ENCODE measurements at regions not wholly inside any gene's neighbourhood (a gene's known extent, or its start where the extent isn't known, plus 50 kb on each side); places are given as distances from the start of the nearest gene placed in this dataset.

- ATAC-seq (no peak), DNase-seq (no peak)
- H3K27me3 Mint-ChIP-seq = peaks cover 24% of the 10 kb centered on the region
- H3K4me3 Mint-ChIP-seq = no peak overlapping the region
- H3K27ac Mint-ChIP-seq = no peak overlapping the region
- H3K9me3 ChIP-seq (ENCODE audit: control insufficient read depth, low read length, poor library complexity, severe bottlenecking) = no peaks in the 10 kb centered on the region
- H3K4me1 Mint-ChIP-seq = no peaks in the 10 kb centered on the region
- no peaks in the 10 kb centered on the region for H3K36me3 Mint-ChIP-seq (ENCODE audit: low read depth)
These were observed 86.9 kb upstream of the MAP1B start for GRCh38 chr5:72020161-72020983.

GRCh38 chr5:72021651-72022357 is 85.5 kb upstream of the MAP1B start:
- Mint-ChIP-seq H3K27me3 (peaks cover 24% of the 10 kb centered on the region), H3K4me1 (no peaks in the 10 kb centered on the region), H3K36me3 (ENCODE audit: low read depth) (no peaks in the 10 kb centered on the region), H3K4me3 (no peak overlapping the region), H3K27ac (no peak overlapping the region)
- ATAC-seq (no peak), DNase-seq (no peak)
- no peaks in the 10 kb centered on the region for H3K9me3 ChIP-seq (ENCODE audit: control insufficient read depth, low read length, poor library complexity, severe bottlenecking)

DNA sequence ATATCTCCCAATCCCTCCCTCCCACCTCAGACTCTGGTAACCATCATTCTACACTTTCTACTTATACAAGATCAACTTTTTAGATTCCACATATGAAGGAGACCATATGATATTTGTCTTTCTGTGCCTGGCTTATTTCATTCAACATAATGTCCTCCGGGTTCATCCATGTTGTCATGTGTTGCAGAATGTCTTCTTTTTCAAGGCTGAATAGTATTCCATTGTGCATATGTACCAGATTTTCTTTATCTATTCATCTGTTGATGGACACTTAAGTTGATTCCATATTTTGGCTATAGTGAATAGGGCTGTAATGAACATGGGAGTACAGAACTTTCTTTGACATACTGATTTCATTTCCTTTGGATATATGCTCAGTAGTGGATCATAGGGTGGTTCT is 78.9 kb upstream of the MAP1B start:
- H3K27me3 Mint-ChIP-seq = peaks cover 8% of the 10 kb centered on the region
- no peaks in the 10 kb centered on the region for H3K4me1 Mint-ChIP-seq
- no peak overlapping the region for H3K27ac Mint-ChIP-seq
- no peaks in the 10 kb centered on the region for H3K36me3 Mint-ChIP-seq (ENCODE audit: low read depth)
- DNase-seq (no peak), ATAC-seq (no peak)
- no peaks in the 10 kb centered on the region for H3K9me3 ChIP-seq (ENCODE audit: control insufficient read depth, low read length, poor library complexity, severe bottlenecking)
- no peak overlapping the region for H3K4me3 Mint-ChIP-seq

DNA sequence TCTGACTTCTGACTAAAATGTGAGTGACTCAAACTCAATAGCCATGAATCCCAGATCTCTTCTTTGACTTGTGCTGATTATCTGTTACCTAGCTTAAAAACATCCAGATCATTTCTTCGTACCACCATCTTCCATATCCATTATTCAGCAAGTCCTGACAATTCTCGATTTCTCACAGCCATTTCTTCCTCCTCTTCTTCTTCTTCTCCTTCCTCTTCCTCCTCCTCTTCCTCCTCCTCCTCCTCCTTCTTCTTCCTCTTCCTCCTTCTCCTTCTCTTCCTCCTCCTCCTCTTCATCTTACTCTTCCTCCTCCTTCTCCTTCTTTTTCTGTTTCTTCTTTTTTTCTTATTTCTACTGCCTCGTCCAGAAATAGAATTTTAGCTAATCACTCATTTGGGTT is 77.0 kb upstream of the MAP1B start:
- peaks cover 10% of the 10 kb centered on the region for H3K27me3 Mint-ChIP-seq
- no peaks in the 10 kb centered on the region for H3K4me1 Mint-ChIP-seq
- no peak overlapping the region for H3K27ac Mint-ChIP-seq
- DNase-seq = no peak
- no peak overlapping the region for H3K4me3 Mint-ChIP-seq
- no peak for ATAC-seq
- H3K36me3 Mint-ChIP-seq (ENCODE audit: low read depth) = no peaks in the 10 kb centered on the region
- H3K9me3 ChIP-seq (ENCODE audit: control insufficient read depth, low read length, poor library complexity, severe bottlenecking) = no peaks in the 10 kb centered on the region

DNA sequence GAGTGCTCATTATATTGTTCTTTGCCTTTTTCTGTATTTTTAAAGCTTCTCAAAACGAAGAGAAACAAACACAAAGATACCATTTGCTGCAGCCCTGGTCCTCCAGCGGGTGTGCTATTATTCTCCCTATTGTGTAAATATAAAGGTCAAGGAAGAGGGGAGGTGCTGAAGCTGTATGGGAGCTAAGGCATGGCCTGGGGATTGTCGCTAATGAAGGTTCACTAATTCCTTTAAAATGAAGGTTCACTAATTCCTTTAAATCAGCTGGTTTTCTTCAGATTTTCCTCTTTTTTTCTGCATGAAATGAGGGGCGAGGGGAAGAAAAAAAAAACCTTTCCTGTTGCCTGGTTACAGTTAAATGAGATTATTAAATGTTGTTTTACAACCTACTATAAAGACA is 74.5 kb upstream of the MAP1B start:
- Mint-ChIP-seq H3K27ac (no peak overlapping the region), H3K4me1 (peaks cover 3% of the 10 kb centered on the region), H3K27me3 (peaks cover 31% of the 10 kb centered on the region), H3K4me3 (no peak overlapping the region), H3K36me3 (ENCODE audit: low read depth) (no peaks in the 10 kb centered on the region)
- ATAC-seq (no peak), DNase-seq (no peak)
- H3K9me3 ChIP-seq (ENCODE audit: control insufficient read depth, low read length, poor library complexity, severe bottlenecking) = no peaks in the 10 kb centered on the region

GRCh38 chr5:72034770-72035169 is 72.5 kb upstream of the MAP1B start:
- no peak for ATAC-seq
- H3K27me3 Mint-ChIP-seq = peaks cover 34% of the 10 kb centered on the region
- no peak overlapping the region for H3K4me3 Mint-ChIP-seq
- no peak overlapping the region for H3K27ac Mint-ChIP-seq
- H3K4me1 Mint-ChIP-seq = peaks cover 3% of the 10 kb centered on the region
- no peaks in the 10 kb centered on the region for H3K9me3 ChIP-seq (ENCODE audit: control insufficient read depth, low read length, poor library complexity, severe bottlenecking)
- no peak for DNase-seq
- peaks cover 2% of the 10 kb centered on the region for H3K36me3 Mint-ChIP-seq (ENCODE audit: low read depth)

- peaks cover 3% of the 10 kb centered on the region for H3K4me1 Mint-ChIP-seq
- H3K27me3 Mint-ChIP-seq = peaks cover 43% of the 10 kb centered on the region
- H3K4me3 Mint-ChIP-seq = no peak overlapping the region
- H3K9me3 ChIP-seq (ENCODE audit: control insufficient read depth, low read length, poor library complexity, severe bottlenecking) = no peaks in the 10 kb centered on the region
- H3K27ac Mint-ChIP-seq = no peak overlapping the region
- DNase-seq (no peak), ATAC-seq (no peak)
- peaks cover 2% of the 10 kb centered on the region for H3K36me3 Mint-ChIP-seq (ENCODE audit: low read depth)
These were observed 71.4 kb upstream of the MAP1B start for GRCh38 chr5:72035831-72036230.

DNA sequence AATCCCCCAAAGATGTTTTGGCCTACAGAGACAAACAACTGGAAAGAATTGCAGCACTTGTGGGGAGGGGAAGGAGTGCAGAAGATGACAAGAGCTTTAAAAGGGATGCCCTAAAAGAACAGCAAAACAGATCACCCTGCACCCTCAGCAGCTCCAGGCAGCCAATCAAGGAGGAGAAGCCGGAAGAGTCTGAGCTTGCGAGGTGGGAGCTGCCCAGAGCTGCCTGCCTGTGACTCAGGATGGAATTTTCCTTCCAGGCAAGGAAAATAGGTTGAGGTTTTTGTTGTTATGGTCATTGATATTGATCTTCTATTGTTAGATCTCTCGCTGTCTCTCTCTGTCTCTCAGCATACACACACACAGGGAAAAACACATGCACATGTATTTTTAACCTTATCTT is 70.3 kb upstream of the MAP1B start:
- no peak for ATAC-seq
- H3K27ac Mint-ChIP-seq = no peak overlapping the region
- H3K9me3 ChIP-seq (ENCODE audit: control insufficient read depth, low read length, poor library complexity, severe bottlenecking) = no peaks in the 10 kb centered on the region
- peaks cover 43% of the 10 kb centered on the region for H3K27me3 Mint-ChIP-seq
- H3K4me1 Mint-ChIP-seq = peaks cover 3% of the 10 kb centered on the region
- no peak for DNase-seq
- no peak overlapping the region for H3K4me3 Mint-ChIP-seq
- peaks cover 2% of the 10 kb centered on the region for H3K36me3 Mint-ChIP-seq (ENCODE audit: low read depth)

DNA sequence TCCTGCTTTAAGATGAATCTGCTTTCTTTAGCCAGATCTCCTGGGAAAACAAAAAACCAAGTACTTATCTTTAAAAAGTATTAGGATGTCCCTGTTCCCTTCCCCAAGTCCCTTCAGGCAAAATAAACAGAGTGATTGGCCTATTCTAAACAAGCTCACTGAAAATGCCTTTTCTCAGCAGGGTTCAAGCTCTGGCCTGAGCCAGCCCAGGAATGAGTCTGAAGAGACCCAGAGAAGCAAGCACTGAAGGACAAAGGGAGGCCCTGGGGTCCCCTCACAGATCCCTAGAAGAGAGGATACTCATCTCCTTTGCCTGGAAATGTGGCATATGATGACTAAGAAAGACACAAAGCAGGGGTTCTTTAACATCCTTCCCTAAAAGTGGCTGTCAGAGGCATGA is 66.8 kb upstream of the MAP1B start:
- Mint-ChIP-seq H3K27me3 (peaks cover 30% of the 10 kb centered on the region), H3K27ac (no peak overlapping the region), H3K4me3 (no peak overlapping the region), H3K36me3 (ENCODE audit: low read depth) (peaks cover 2% of the 10 kb centered on the region), H3K4me1 (peaks cover 3% of the 10 kb centered on the region)
- H3K9me3 ChIP-seq (ENCODE audit: control insufficient read depth, low read length, poor library complexity, severe bottlenecking) = no peaks in the 10 kb centered on the region
- no peak for DNase-seq
- ATAC-seq = no peak

- Mint-ChIP-seq H3K27me3 (peaks cover 21% of the 10 kb centered on the region), H3K4me1 (peaks cover 3% of the 10 kb centered on the region), H3K27ac (no peak overlapping the region), H3K4me3 (no peak overlapping the region), H3K36me3 (ENCODE audit: low read depth) (peaks cover 2% of the 10 kb centered on the region)
- no peak for ATAC-seq
- DNase-seq = no peak
- H3K9me3 ChIP-seq (ENCODE audit: control insufficient read depth, low read length, poor library complexity, severe bottlenecking) = no peaks in the 10 kb centered on the region
These were observed 65.6 kb upstream of the MAP1B start for GRCh38 chr5:72041654-72042053.

- ATAC-seq (no peak), DNase-seq (no peak)
- H3K9me3 ChIP-seq (ENCODE audit: control insufficient read depth, low read length, poor library complexity, severe bottlenecking) = no peaks in the 10 kb centered on the region
- Mint-ChIP-seq H3K36me3 (ENCODE audit: low read depth) (peaks cover 2% of the 10 kb centered on the region), H3K27ac (no peak overlapping the region), H3K4me1 (no peaks in the 10 kb centered on the region), H3K27me3 (peaks cover 16% of the 10 kb centered on the region), H3K4me3 (no peak overlapping the region)
These were observed 65.2 kb upstream of the MAP1B start for GRCh38 chr5:72042097-72042496.

DNA sequence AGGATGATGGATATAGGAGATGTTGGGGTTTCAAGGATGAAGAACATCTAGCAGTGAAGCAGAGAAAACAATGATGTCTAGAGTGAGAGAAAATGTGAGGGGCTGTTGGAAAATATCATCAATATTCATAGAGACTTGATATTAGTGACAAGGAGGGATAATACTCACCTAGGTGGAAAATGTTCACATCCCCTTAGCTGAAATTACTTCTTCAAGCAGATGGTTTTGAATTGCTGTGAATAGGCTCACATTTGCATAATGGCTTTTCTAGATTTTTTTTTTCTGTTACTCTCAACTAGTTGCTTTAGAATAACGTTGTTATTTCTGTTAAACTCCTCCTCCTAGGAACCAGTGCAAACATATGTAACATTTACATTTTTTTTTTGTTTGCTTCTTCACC is 61.6 kb upstream of the MAP1B start:
- H3K9me3 ChIP-seq (ENCODE audit: control insufficient read depth, low read length, poor library complexity, severe bottlenecking) = no peaks in the 10 kb centered on the region
- Mint-ChIP-seq H3K4me3 (no peak overlapping the region), H3K27me3 (peaks cover 14% of the 10 kb centered on the region), H3K4me1 (no peaks in the 10 kb centered on the region), H3K27ac (no peak overlapping the region), H3K36me3 (ENCODE audit: low read depth) (no peaks in the 10 kb centered on the region)
- ATAC-seq (no peak), DNase-seq (no peak)

DNA sequence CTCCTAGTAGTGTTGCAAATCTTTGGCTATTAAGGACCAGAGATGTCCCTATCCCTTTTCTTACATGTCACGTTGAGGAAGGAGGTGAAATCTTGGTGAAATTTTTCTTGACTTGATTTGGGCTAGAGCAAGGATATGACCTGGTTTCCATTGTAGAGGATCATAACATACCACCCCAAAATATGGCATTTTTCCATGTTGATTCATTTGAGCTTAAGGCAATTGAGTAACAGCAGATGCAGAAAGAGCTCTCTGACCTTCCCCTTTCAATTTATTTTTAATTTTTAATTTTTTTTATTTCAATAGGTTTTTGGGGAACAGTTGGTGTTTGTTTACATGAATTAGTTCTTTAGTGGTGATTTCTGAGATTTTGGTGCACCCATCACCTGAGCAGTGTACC is 61.2 kb upstream of the MAP1B start:
- Mint-ChIP-seq H3K27ac (no peak overlapping the region), H3K27me3 (peaks cover 14% of the 10 kb centered on the region), H3K4me3 (no peak overlapping the region), H3K4me1 (no peaks in the 10 kb centered on the region), H3K36me3 (ENCODE audit: low read depth) (no peaks in the 10 kb centered on the region)
- no peak for ATAC-seq
- no peak for DNase-seq
- H3K9me3 ChIP-seq (ENCODE audit: control insufficient read depth, low read length, poor library complexity, severe bottlenecking) = no peaks in the 10 kb centered on the region

DNA sequence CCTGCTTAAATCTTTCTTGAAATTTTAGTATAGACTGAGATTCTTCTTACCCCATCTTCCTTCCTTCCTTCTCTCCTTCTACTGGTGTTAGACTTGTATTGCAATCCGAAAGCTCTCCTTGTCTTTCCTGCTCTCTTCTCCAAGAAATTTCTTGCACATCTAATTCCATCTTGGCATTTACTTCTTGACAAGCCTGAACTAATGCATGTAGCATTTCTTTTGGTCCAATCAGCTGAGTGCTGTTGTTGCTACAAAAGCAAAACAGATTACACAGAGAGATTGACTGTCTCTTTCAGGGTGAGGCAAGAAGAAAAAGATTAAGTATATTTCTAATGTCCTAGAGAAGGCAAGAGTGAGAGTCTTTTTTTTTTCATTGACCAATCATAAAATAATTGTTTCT is 51.6 kb upstream of the MAP1B start:
- no peak for DNase-seq
- Mint-ChIP-seq H3K4me1 (no peaks in the 10 kb centered on the region), H3K36me3 (ENCODE audit: low read depth) (no peaks in the 10 kb centered on the region), H3K27me3 (peaks cover 20% of the 10 kb centered on the region), H3K27ac (no peak overlapping the region), H3K4me3 (no peak overlapping the region)
- H3K9me3 ChIP-seq (ENCODE audit: control insufficient read depth, low read length, poor library complexity, severe bottlenecking) = no peaks in the 10 kb centered on the region
- no peak for ATAC-seq
